SH-SY5Y (cell line): ENCODE measurements at regions not wholly inside any gene's neighbourhood (a gene's known extent, or its start where the extent isn't known, plus 50 kb on each side); places are given as distances from the start of the nearest gene placed in this dataset.

Experiments used
- GATA2 ChIP-seq: IDR thresholded peaks from 2 replicates; pipeline ENCODE4 v1.6.1; 2011; ENCODE audit warnings: mild to moderate bottlenecking, low read depth, low read length
- GATA3 ChIP-seq: IDR thresholded peaks from 2 replicates; pipeline ENCODE4 v1.6.1; 2011; ENCODE audit warnings: low read depth, mild to moderate bottlenecking, low read length, moderate library complexity

GRCh38 chrX:4094926-4095325 is 381.5 kb upstream of the PRKX start:
- TF ChIP-seq GATA2 (no peak), GATA3 (no peak)

- no peak for TF ChIP-seq GATA2
These were observed 377.8 kb upstream of the PRKX start for GRCh38 chrX:4091046-4091760.

GRCh38 chrX:4059893-4060292 is 346.4 kb upstream of the PRKX start:
- TF ChIP-seq GATA3 (no peak), GATA2 (no peak)

- TF ChIP-seq GATA2 (no peak), GATA3 (no peak)
These were observed 330.5 kb upstream of the PRKX start for GRCh38 chrX:4043951-4044350.

GRCh38 chrX:4035874-4036273 is 322.4 kb upstream of the PRKX start:
- no peak for TF ChIP-seq GATA3
- TF ChIP-seq GATA2: no peak

- TF ChIP-seq GATA3: no peak
- no peak for TF ChIP-seq GATA2
These were observed 314.7 kb upstream of the PRKX start for GRCh38 chrX:4028151-4028550.

- TF ChIP-seq GATA2 (no peak), GATA3 (no peak)
These were observed 291.8 kb upstream of the PRKX start for GRCh38 chrX:4005281-4005680.

- TF ChIP-seq GATA3 (no peak), GATA2 (no peak)
These were observed 291.4 kb upstream of the PRKX start for GRCh38 chrX:4004822-4005221.

- TF ChIP-seq GATA3: no peak
- no peak for TF ChIP-seq GATA2
These were observed 280.9 kb upstream of the PRKX start for GRCh38 chrX:3994315-3994714.

GRCh38 chrX:3990569-3990968 is 277.1 kb upstream of the PRKX start:
- TF ChIP-seq GATA2 (no peak), GATA3 (no peak)

GRCh38 chrX:3968749-3969148 is 255.3 kb upstream of the PRKX start:
- TF ChIP-seq GATA3: no peak
- TF ChIP-seq GATA2: no peak

- TF ChIP-seq GATA2 (no peak), GATA3 (no peak)
These were observed 250.5 kb upstream of the PRKX start for GRCh38 chrX:3963980-3964379.

GRCh38 chrX:3962511-3963311 is 249.3 kb upstream of the PRKX start:
- TF ChIP-seq GATA3: no peak
- no peak for TF ChIP-seq GATA2

- TF ChIP-seq GATA3 (no peak), GATA2 (no peak)
These were observed 247.5 kb upstream of the PRKX start for GRCh38 chrX:3960952-3961351.

- no peak for TF ChIP-seq GATA3
- TF ChIP-seq GATA2: no peak
These were observed 238.4 kb upstream of the PRKX start for GRCh38 chrX:3951859-3952258.

GRCh38 chrX:3950373-3950772 is 236.9 kb upstream of the PRKX start:
- no peak for TF ChIP-seq GATA2
- no peak for TF ChIP-seq GATA3

- TF ChIP-seq GATA2: no peak
- TF ChIP-seq GATA3: no peak
These were observed 230.5 kb upstream of the PRKX start for GRCh38 chrX:3943965-3944364.
